K562 (cell line): ENCODE measurements at regions not wholly inside any gene's neighbourhood (a gene's known extent, or its start where the extent isn't known, plus 50 kb on each side); places are given as distances from the start of the nearest gene placed in this dataset.
"Not testable (repeated sequence)": the region's sequence is repeated elsewhere in the genome, so short reads cannot be mapped to it uniquely, and the experiment has no call there.

Source experiments
- ATAC-seq: fragments of 200-7000 bp; cut with Tn5 transposase; 3 replicates; pipeline ENCODE4 v1.9.1; 2020; ENCODE audit warnings: moderate library complexity
- BruUV-seq: library from RNA; stranded (reverse); fragments of 400-500 nt; replicated peaks from 2 replicates; lab custom pipeline; 2021; lab: Mats Ljungman, UMichigan
- CTCF ChIA-PET: fragments of 300-600 bp; formaldehyde crosslinking; extraction: SDS; loops from one replicate; lab custom pipeline; 2021; ENCODE audit warnings: low intra/inter-chr PET ratio; lab: Yijun Ruan, JAX
- POLR2A ChIA-PET: fragments of 300-600, 350-650 bp; sonication (Branson Sonifier 250); formaldehyde crosslinking; extraction: SDS; loops from one replicate; lab custom pipeline; 2021; ENCODE audit warnings: antibody characterized with exemption, inconsistent platforms; lab: Yijun Ruan, JAX
- DNase-seq, 4 experiments: peaks; one replicate each; pipeline versions ENCODE4 v3.0.0 to v3.0.0-alpha.2; 2011 to 2018; ENCODE audit warnings: low spot score in 3 of 4, mixed read lengths in 3 of 4; ENCODE audit errors: extremely low read depth in 1 of 4
- FAIRE-seq: peaks from 2 replicates; lab custom pipeline; 2011; peaks lifted over from hg19 to GRCh38; lab: Jason Lieb, UNC
- H2AFZ ChIP-seq: 2 replicates; pipeline ENCODE4 v1.6.0; 2011; ENCODE audit warnings: low read depth, low read length, control low read depth, inconsistent platforms
- H3K27ac ChIP-seq: fragments of 200-600 bp; 3 replicates; pipeline ENCODE4 v1.8.0; 2011; ENCODE audit warnings: low read depth, mild to moderate bottlenecking, control low read depth, inconsistent platforms, low read length, moderate library complexity, mixed read lengths; ENCODE audit errors: extremely low read depth
- H3K27me3 ChIP-seq, 2 experiments: fragments of 300-600 bp in 1 of 2; 2 replicates in 1 of 2; 3 replicates in 1 of 2; pipeline versions ENCODE4 v1.6.0 to v1.8.0; 2011; ENCODE audit warnings: inconsistent platforms in 2 of 2, low read length in 2 of 2, mild to moderate bottlenecking in 1 of 2, mixed read lengths in 1 of 2, moderate library complexity in 1 of 2; ENCODE audit not compliant: control insufficient read depth in 2 of 2, insufficient read depth in 2 of 2
- H3K36me3 ChIP-seq: fragments of 300-600 bp; 3 replicates; pipeline ENCODE4 v1.8.0; 2011; ENCODE audit warnings: mild to moderate bottlenecking, low read length, inconsistent platforms; ENCODE audit not compliant: control insufficient read depth, insufficient read depth
- H3K4me1 ChIP-seq, 2 experiments: fragments of 200-600 bp in 1 of 2; replicated peaks in 1 of 2; 2 replicates in 1 of 2; 3 replicates in 1 of 2; pipeline versions ENCODE4 v1.5.1 to v1.8.0; 2011; ENCODE audit warnings: inconsistent platforms in 2 of 2, low read length in 2 of 2, mild to moderate bottlenecking in 1 of 2, mixed read lengths in 1 of 2, moderate library complexity in 1 of 2; ENCODE audit not compliant: control insufficient read depth in 2 of 2, insufficient read depth in 2 of 2
- H3K4me2 ChIP-seq: 2 replicates; pipeline ENCODE4 v1.6.1; 2011; ENCODE audit warnings: low read length, control low read depth, inconsistent platforms, mixed read lengths; ENCODE audit not compliant: insufficient read depth
- H3K4me3 ChIP-seq: fragments of 200-600 bp; sonication (generic), shearing (Covaris generic); 2 replicates; pipeline ENCODE4 v1.5.1; 2016; ENCODE audit warnings: control low read depth, inconsistent platforms
- H3K79me2 ChIP-seq: fragments of 200-600 bp; 3 replicates; pipeline ENCODE4 v1.8.0; 2011; ENCODE audit warnings: low read length, inconsistent platforms; ENCODE audit not compliant: control insufficient read depth, insufficient read depth
- H3K9ac ChIP-seq, 2 experiments: 2 replicates each; pipeline versions ENCODE4 v1.6.0 to v1.6.1; 2011; ENCODE audit warnings: low read depth in 2 of 2, low read length in 2 of 2, control low read depth in 1 of 2, inconsistent platforms in 1 of 2, mild to moderate bottlenecking in 1 of 2, mixed read lengths in 1 of 2; ENCODE audit not compliant: insufficient read depth in 1 of 2
- H3K9me1 ChIP-seq: one replicate; pipeline ENCODE4 v1.6.0; 2011; ENCODE audit warnings: inconsistent platforms, mild to moderate bottlenecking, low read length, moderate library complexity; ENCODE audit not compliant: control insufficient read depth, insufficient read depth
- H3K9me3 ChIP-seq: replicated peaks from 2 replicates; pipeline ENCODE4 v1.5.1; 2011; ENCODE audit warnings: low read depth, low read length, inconsistent platforms; ENCODE audit not compliant: control insufficient read depth, insufficient read depth
- H4K20me1 ChIP-seq: replicated peaks from 2 replicates; pipeline ENCODE4 v1.6.1; 2011; ENCODE audit warnings: low read length, inconsistent platforms, mixed read lengths; ENCODE audit not compliant: control insufficient read depth, insufficient read depth
- WGBS: fragments of 100-300 bp; shearing (Covaris generic); methylation state at CpG from one replicate; pipeline ENCODE4 v1.1.6; 2016; ENCODE audit warnings: low coverage, mixed read lengths; ENCODE audit not compliant: insufficient coverage; ENCODE audit errors: missing lambda C conversion rate; 5-methylcytosine and 5-hydroxymethylcytosine counted together
- in situ Hi-C: fragments of 300-500 bp; cut with MboI; formaldehyde crosslinking; loops from 4 replicates; pipeline ENCODE4 v1.15.0; 2018; ENCODE audit warnings: inconsistent platforms, mixed read lengths
- intact Hi-C: fragments of 100-400 bp; cut with micrococcal nuclease; formaldehyde crosslinking; loops from 2 replicates; pipeline ENCODE4 v1.14.2; 2022
- TF ChIP-seq, protein P1 (sequence below), 2 experiments: IDR thresholded peaks; 2 replicates each; pipeline ENCODE4 v1.6.1; 2012; ENCODE audit warnings: improper control_type of control experiment in 2 of 2, low read depth in 2 of 2, low read length in 2 of 2, borderline replicate concordance in 1 of 2

DNA sequence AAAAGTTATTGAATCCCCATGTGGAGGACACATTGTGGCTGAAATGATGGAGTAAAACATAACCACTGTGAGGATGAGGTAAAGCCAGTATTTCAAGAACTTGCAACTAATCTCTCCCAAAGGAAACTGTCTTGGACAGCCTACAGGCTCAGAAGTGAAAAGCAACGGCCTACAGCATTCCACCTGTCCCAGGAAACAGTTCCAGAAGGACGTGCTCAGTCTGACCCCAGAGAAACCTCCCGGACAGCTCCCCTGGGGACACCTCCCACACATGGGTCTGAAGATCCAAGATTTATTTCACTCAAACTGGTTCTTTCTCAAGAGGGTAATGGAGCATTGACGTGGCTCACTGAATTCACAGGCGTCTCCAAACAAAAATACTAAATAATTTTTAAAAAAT is 115.0 kb upstream of the VOPP1 start:
- H3K9me3 ChIP-seq, H3K9ac ChIP-seq, H3K4me2 ChIP-seq, H3K27ac ChIP-seq, H3K36me3 ChIP-seq, H4K20me1 ChIP-seq, in situ Hi-C loops, intact Hi-C loops, FAIRE-seq, DNase-seq, H2AFZ ChIP-seq, ATAC-seq, H3K27me3 ChIP-seq, H3K9me1 ChIP-seq, H3K4me1 ChIP-seq, H3K4me3 ChIP-seq, BruUV-seq, H3K79me2 ChIP-seq, CTCF ChIA-PET: not testable (repeated sequence)
- 21% methylated on average over 2 of the region's 5 CpGs for WGBS
- POLR2A ChIA-PET: interaction anchor here (0.7 kb wide), 1 partner anchor 267 kb away, joined by 3 read pairs; no protein-coding TSS in a partner anchor

DNA sequence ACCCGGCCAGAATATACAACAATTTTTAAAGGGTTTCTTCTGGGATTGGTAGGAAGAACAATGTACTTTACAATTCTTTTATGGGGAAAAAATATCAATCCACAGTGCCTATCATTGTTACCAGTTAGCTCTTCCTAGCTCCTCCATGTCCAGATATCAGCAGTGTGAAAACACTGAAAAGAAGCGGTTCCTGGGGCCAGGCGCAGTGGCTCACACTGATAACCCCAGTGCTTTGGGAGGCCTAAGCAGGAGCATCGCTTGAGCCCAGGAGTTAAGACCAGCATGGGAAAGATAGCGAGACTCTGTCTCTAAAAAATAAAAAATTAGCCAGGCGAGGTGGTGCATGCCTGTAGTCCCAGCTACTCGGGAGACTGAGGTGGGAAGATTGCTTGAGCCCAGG is 114.5 kb upstream of the VOPP1 start:
- H3K36me3 ChIP-seq, H3K4me3 ChIP-seq, H3K79me2 ChIP-seq, H3K4me2 ChIP-seq, H4K20me1 ChIP-seq, H3K9ac ChIP-seq, BruUV-seq, H3K27me3 ChIP-seq, H3K9me3 ChIP-seq, ATAC-seq, in situ Hi-C loops, CTCF ChIA-PET, H2AFZ ChIP-seq, intact Hi-C loops, H3K4me1 ChIP-seq, H3K9me1 ChIP-seq, H3K27ac ChIP-seq: not testable (repeated sequence)
- TF ChIP-seq, protein P1, sequence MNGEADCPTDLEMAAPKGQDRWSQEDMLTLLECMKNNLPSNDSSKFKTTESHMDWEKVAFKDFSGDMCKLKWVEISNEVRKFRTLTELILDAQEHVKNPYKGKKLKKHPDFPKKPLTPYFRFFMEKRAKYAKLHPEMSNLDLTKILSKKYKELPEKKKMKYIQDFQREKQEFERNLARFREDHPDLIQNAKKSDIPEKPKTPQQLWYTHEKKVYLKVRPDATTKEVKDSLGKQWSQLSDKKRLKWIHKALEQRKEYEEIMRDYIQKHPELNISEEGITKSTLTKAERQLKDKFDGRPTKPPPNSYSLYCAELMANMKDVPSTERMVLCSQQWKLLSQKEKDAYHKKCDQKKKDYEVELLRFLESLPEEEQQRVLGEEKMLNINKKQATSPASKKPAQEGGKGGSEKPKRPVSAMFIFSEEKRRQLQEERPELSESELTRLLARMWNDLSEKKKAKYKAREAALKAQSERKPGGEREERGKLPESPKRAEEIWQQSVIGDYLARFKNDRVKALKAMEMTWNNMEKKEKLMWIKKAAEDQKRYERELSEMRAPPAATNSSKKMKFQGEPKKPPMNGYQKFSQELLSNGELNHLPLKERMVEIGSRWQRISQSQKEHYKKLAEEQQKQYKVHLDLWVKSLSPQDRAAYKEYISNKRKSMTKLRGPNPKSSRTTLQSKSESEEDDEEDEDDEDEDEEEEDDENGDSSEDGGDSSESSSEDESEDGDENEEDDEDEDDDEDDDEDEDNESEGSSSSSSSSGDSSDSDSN (IDR thresholded peaks at IDR 0.05; ENCODE audit: borderline replicate concordance in 1 of 2, low read depth in 2 of 2, low read length in 2 of 2): peak; percentile 84 to 94; a peak in 3 of 4 replicates
- DNase-seq (peak in 1 of 4 experiments; percentile 34), FAIRE-seq (peak; percentile 6)
- WGBS: 18% methylated on average over 6 of the region's 7 CpGs
- POLR2A ChIA-PET: interaction anchor here (0.7 kb wide), 1 partner anchor 266 kb away, joined by 3 read pairs; no protein-coding TSS in a partner anchor

DNA sequence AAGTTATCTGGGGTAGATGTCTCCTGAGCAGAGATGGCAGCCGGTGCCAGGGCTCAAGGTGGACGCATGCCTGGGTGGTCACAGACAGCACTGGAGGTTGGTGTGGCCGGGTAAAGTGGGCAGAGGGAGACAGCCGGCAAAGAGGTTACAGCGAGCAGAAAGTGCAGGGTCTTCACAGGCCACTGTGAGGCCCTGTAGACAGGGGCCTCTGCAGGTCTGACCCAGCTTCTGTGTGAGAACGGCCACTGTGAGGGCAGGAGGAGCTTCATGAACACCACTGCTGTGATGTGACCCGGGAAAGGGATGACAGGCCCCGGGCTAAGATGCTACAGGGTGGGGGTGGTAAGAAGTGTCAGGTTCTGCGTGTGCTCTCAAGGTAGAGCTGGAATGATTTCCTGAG is 111.2 kb upstream of the VOPP1 start:
- 16% methylated on average over 9 of the region's 9 CpGs for WGBS
- CTCF ChIA-PET, POLR2A ChIA-PET: not testable (repeated sequence)

More for the DNA sequence above, 111.2 kb upstream of the VOPP1 start:
- H3K9me3 ChIP-seq, H3K4me1 ChIP-seq, in situ Hi-C loops, H3K9ac ChIP-seq, intact Hi-C loops, DNase-seq, H3K79me2 ChIP-seq, H4K20me1 ChIP-seq, H3K4me3 ChIP-seq, H3K36me3 ChIP-seq, H3K27ac ChIP-seq, H2AFZ ChIP-seq, H3K9me1 ChIP-seq, FAIRE-seq, H3K27me3 ChIP-seq, H3K4me2 ChIP-seq, BruUV-seq: not testable (repeated sequence)
- peak; percentile 45 for ATAC-seq
